GM19025 (cell line): ENCODE measurements at regions not wholly inside any gene's neighbourhood (a gene's known extent, or its start where the extent isn't known, plus 50 kb on each side); places are given as distances from the start of the nearest gene placed in this dataset.
"Not testable (repeated sequence)": the region's sequence is repeated elsewhere in the genome, so short reads cannot be mapped to it uniquely, and the experiment has no call there.

Experiments used
- ATAC-seq: cut with Tn5 transposase; IDR thresholded peaks from one replicate; pipeline ENCODE4 v1.9.1; 2021; ENCODE audit warnings: mild to moderate bottlenecking, low read depth, moderate library complexity; ENCODE audit not compliant: unreplicated experiment

DNA sequence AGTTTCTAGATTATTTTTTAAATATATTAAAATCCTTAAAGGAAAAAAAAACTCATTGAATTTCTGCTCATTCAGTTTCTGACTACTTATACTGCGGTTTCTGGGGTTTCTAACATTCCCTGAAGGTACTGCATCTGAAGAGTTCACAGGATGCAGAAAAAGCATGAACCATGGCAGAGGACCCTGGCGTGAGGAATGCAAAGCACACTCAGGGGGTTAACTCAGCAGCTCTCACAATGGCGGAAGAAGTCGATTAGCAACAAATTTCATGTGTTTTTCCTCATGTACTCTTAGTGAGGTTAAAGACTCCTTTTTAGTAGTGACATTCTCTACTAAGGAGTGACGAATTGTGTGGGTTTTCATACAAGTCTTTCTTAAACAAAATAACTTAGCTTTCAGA, 975.6 kb downstream of the NCAM2 start:
- no peak for ATAC-seq

DNA sequence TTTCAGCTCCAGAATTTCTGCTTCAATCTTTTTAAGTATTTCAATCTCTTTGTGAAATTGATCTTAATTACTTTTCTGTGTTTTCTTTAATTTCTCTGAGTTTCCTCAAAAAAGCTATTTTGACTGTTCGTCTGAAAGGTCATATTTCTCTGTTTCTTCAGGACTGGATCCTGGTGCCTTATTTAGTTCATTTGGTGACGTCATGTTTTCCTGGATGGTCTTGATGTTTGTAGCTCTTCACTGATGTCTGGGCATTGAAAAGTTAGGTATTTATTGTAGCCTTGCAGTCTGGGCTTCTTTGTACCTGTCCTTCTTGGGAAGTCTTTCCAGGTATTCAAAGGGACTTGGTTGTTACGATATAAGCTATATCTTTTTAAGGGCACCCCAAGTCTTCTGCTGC, 998.7 kb downstream of the NCAM2 start:
- ATAC-seq, result no peak

DNA sequence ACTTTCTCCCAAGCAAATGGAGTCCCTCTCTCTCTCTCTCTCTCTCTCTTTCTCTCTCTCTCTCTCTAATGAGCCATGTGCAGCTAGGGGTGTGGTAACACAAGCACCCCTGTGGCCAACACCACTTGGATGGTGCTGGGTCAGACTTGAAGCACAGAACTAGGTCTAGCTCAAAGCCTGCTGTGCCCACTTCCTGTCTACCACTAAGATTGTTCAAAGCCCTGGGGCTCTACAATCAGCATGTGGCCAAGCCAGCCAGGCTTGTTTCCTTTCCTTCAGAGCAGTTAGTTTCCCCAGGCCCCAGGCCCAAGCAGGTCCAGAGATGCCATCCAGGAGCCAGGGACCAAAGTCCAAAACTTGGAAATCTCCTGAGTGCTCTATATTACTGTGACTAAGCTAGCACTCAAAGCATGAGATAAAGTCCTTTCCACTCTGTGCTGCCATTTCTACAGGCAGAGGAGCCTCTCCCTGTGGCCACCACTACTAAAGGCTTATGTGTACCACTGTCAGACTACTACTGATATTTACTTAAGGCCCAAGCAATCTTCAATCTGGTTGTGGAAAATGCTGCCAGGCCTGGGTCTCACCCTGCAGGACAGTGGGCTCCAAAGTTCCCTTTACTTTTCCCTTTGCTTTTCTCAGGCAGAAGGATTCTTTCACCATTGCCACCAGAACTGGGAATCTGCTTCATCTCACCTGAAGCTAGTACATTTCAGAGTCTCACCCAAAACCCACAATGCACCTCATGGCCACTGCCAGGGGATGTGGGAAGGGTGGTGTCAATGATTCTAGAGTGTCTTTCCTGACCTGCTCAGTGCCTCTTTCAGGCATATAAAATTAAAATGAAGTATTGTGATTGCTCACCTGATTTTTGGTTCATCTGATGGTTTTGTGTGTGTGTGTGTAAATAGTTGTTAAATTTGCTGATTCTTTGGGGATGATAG, 999.5 kb downstream of the NCAM2 start:
- no peak for ATAC-seq

DNA sequence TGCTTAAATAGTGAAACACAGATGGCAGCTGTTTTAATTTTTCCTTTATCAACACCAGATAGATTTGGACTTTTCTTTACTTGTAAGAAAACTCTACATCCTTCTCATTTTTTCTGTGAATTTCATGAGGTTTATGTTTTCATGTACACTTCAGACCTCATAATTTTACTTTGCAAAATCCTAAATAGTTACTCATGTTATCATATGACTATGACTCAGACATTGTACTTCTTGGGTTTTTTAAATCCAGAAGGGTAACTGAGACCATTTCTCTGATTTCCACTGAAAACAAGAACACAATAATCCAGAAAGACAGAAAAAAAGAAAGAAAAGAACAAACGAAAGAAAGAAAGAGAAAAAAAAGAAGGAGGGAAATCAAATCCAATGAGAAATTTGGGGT, 1021.6 kb downstream of the NCAM2 start:
- no peak for ATAC-seq

DNA sequence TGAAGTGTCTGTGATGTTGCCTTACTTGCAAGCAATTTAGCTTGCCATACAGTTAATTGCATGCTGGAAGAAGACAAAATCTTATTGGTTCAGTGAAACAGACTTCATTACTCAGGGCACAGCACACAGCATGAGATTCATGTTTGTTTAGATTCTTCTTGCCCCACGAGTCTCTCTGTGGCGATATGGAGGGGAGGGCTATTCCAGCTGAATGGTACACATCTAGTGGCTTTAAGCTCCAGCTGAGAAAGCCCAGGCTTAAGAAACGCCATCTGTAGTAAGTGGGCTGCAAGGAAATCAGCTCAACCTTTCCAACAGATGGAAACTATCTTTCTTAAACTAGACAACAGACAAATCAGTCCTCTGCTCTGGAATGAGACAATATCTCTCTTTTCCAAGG, 1022.0 kb downstream of the NCAM2 start:
- no peak for ATAC-seq

DNA sequence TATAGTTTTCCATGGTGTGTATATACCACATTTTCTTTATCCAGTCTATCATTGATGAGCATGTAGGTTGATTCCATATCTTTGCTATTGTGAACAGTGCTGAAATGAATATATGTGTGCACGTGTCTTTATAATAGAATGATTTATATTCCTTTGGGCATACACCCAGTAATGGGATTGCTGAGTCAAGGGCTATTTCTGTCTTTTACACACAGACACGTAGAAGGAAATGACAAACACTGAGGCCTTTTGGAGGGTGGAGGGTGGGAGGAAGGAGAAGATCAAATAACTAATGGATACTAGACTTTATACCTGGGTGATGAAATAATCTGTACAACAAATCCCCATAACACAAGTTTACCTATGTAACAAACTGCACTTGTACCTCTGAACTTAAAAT, 1025.7 kb downstream of the NCAM2 start:
- not testable (repeated sequence) for ATAC-seq

DNA sequence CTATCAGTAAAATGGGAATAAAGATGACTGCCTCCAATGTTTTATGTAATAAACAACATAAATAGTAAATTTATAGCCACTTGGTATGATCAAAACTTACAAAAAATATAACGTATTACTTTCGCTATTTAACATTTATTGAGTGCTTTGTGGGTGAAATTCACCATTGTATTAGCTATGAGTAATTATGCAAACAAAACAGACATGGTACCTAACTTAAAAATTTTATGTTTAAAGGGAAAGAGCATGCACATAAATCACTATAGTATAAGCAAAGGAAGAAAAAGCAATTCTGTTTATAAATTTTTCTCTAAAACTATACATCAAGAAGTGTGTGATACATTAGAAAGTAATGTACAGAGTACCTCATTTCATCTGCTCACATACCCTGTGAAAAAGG, 1046.2 kb downstream of the NCAM2 start:
- ATAC-seq, result no peak

DNA sequence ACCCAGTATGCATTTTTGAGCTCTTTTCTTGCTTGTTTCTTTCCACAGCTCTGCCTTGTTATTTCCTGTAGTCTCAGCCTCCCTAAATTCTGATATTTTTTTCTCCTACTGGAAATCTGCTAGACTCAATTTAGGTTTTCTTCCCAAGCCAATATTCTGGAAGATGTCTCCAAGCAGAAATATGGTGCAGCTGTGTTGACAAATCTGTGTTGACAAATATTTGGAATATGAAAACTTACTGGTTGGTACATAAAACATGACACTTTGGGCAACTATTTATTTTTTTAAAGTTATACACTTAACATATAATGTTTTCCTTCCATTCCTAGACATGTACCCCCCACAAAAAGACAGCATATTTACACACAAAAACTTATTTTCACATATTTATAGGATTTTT, 1048.4 kb downstream of the NCAM2 start:
- no peak for ATAC-seq

DNA sequence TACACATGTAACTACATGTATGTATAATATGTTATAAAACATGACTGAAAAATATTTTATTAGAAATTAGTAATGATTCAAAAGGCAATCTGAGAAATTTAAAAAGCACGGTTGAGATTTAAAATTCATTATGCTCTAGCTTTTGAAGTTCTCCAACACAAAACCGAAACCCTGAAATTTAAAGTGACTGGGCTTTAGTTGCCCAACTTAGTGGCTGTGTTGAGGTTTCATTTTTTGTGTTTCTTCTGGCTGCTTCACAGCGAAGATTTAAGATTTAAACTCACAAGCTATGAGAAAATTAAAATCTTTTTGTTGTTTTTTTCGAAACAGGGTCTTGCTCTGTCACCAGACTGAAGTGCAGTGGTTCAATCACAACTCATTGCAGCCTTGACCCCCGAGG, 1058.7 kb downstream of the NCAM2 start:
- ATAC-seq, result no peak

DNA sequence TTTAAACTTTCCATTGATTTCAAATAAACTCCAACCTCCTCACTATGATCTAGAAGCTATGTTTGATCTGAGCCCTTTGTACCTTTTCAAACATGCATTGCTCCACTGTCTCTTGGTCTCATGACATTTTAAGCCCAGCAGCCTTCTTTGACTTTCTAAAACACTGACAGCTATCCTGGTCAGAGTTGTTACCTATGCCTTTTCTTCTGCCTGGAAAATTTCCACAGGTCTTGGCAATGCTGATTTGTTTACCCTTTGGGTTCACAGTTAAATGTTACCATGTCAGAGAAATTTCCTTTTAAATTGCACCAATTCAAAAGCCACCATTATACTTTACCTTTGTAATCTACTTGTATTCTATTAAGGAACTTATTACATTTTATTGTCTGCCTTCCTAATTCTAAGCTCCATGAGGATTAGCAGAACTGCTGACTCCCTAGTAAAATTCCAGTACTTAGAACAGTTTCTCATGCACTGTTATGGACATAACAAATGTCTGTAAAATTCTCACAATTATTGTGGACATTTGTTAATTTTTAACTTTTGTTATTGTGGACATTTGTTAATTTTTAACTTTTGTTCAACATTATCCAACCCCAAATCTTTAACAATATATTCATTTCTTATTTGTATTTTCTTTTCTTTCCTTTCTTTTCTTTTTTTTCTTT, 1064.4 kb downstream of the NCAM2 start:
- no peak for ATAC-seq

DNA sequence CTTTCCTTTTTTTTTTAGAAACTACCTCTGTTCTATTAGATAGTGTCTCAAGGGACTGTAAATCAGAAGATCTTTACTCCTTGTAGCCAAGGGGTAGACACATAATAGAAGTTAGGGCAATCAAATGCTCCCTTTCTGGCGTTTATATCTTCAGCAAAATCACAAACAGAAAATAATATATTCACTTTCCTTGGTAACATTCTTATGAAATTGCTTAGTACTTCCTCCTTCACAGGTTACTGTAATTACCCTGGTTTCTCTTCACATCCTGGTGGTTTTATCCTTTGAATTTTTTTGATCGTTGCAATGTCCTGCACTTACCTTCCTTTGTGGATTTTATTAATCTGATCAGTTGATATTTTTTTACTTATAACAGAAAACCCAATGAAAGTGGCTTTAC, 1064.9 kb downstream of the NCAM2 start:
- ATAC-seq, result no peak

DNA sequence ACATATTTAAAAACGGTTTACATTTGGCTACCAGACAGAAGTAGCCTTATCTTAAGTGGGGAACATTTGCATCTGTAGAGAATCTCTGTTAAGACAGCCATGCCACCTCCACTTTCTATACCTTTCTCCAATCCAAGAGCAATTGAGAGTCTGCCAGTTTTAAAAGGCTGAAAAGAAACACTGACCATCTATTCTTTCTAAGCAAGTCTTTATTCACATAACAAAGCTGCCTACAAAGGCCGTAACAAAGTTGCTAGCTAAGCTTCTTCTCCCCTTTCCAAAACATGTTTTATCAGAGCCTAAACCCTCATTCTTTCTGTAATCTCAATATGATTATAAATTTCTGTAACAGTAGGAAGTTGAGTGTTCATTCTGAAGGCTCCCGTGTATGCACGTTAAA, 1078.3 kb downstream of the NCAM2 start:
- ATAC-seq, result no peak

DNA sequence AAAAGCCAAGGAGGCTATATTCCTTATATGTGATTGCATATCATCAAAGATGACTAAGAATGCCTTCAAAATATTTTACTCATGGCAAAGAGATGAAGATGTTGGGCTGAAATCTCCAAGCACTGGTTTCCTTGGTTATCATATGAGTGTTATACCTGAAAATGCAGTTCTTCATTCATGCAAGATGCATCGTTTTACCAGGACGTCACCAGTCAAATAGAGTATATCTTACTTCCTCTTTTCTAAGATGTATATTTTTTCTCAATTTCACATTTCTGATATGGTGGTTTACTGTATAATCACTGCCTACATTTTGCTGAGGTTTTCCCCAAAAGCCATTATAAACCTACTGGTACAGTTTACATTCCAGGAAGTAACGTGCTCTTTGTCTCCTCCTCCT, 1085.7 kb downstream of the NCAM2 start:
- no peak for ATAC-seq

DNA sequence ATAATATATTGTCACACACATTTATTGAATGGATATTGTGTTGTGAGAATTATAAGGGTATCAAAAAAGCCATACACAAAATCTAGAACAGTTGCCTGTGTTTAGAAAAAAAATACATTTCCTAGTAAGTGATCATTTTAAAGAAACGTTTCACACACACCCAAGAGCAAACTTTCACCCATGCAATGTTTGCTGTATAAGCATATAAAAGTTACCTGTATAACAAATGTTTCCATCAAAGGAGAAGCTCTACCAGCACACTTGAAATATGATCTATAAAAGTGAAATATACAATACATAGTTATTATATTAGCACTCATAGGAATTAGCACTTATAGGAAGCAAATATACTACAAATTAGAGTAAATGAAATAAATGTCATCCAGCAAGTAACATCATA, 1098.1 kb downstream of the NCAM2 start:
- ATAC-seq, result no peak

DNA sequence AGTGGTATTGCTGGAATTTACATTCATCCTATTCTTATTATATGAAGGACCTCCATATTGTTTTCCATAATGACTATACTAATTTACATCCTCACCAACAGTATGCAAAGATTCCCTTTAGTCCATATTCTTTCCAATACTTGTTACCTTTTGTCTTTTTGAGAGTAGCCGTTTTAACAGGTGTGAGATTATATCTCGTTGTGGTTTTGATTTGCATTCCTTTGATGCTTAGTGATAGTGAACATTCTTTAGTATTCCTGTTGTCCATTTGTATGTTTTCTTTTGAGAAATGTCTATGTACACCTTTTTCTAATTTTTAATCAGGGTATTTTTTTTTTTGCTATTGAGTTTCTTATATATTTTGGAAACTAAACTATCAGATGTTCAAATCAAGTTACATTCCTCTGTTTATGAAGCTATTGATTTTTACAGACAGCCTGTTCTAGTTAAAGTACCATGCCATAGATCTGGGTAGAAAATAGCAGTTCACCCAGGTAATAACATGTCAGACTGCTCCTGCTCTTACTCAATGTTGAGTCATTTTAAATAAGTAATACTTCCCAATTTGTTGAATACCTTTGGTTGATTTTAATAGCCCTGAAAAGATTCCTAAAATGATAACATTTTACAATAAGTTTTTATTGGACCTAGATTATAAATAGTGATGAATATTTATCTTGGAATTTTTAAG, 1108.7 kb downstream of the NCAM2 start:
- no peak for ATAC-seq

DNA sequence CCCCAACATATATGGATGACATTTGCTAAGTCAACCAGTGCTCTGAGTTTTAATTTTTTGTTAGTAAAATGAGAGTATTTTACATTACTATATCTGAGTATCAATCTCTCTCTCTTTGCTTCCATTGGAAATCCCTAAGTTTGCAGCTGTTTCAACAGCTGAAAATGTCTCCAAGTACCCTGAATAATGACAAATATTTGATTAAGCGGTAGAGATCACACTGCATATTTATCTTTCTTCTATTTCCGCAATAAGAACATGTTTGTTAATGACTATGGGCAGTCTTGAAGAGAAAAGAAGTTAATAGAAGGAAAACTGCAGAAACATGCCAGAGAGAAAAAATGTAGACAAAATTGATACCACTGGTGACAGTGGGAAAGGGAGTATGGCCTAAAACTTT, 1117.5 kb downstream of the NCAM2 start:
- ATAC-seq, result no peak

DNA sequence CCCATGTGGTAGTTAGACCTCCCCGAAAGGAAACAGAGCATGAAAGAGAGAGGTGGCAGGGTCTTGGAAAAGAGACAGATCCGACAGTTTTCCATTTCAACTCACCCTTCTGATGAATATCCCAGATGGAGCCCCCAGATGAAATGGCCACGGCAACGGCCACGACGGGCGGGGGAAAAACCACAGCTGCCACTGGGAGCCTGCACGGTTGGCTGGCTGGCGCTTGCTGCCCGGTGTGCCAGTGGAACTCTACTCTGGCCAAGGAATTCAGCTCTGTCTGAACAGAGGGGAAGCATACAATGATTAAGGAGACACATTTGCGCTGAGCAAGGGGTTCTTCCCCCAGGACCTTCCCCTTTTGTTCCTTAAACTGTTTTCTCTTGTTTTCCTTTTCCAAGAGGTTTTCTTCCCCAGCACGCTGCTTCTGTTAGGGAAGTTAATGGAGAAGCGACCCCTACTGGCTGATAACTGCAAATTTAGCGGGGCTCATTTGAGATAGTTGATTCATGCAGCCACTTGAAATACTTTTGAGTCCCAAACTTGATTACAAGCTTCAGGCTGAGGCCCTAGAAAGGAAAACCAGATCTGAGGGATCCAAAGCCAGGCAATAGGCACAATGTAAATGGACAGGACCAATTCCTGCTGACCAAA, 1122.5 kb downstream of the NCAM2 start:
- no peak for ATAC-seq

DNA sequence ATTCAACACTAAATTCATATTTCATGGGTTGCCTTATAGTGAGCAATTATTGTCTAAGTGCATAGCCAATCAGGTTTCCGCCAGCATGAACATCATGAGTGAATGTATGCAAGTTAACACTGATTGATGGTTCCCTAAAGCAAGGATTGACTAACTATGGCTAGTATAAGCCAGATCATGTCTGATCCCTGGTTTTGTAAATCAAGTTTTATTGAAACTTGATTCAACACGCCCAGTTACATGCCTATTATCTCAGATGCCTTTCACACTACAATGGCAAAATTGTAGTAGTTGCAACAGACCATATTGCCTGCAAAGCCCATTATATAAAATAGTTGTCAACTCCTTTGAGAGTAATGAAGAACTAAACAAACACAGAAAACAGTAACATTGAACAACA, 1127.4 kb downstream of the NCAM2 start:
- ATAC-seq, result no peak

DNA sequence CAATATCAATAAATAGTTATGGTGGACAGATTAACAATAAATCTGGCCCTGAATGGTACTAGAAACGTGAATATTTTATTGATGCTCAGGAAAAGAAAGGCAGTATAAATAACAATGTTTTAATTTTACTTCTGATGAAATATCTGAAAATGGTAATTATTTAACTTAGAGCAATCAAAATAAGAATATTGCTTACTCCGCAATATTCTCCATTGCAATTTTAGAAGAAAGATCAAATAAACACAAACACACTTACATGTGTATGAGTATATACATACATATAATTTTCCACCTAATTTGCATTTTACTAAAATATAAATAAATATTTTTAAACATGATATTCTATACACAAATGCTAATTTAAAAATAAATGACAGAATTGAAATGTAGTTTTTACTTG, 1130.5 kb downstream of the NCAM2 start:
- no peak for ATAC-seq

DNA sequence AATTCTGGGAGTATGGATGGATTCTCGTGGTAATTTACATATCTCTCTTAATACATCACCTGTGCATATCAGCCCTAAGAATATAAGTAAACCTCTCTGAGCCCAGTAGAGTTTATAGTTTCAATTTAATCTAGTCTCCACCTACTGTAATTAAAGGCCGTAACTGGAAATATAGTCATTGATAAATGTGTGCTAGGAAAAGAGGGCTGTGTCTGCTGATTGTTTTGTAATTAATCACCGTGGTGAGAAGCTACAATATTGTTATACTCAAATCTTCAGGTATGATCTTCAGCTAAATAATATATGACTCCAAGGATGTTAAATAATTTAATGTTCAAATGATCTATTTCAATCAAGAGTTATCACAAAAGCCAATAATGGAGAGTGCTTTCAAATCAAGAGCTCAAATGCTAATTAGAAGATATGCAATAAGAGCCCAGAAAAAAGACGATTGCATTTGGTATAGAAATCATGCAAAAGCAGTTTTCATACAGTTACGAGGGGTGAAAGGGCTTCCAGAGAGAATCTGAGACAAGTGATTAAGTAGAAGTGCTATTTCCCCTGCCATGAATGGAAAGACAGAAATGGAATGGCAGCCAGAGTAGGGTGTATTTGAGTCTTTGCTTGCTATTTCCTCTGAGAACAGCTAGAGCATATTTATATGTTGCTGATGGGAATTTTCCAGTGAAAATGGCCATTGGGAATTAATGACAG, 1134.3 kb downstream of the NCAM2 start:
- no peak for ATAC-seq
